Stimulated activated naive CD4-positive, alpha-beta T cell (primary cell): ENCODE measurements at regions not wholly inside any gene's neighbourhood (a gene's known extent, or its start where the extent isn't known, plus 50 kb on each side); places are given as distances from the start of the nearest gene placed in this dataset.

Experiments used
- DNase-seq, 6 experiments: peaks; one replicate each; lab custom pipeline; 2025; lab: John Stamatoyannopoulos, UW

GRCh38 chr12:30507576-30507975, 188.1 kb downstream of the IPO8 start:
- DNase-seq, result no peak

GRCh38 chr12:30506411-30506810, 189.3 kb downstream of the IPO8 start:
- DNase-seq, result no peak

GRCh38 chr12:30501718-30502117, 194.0 kb downstream of the IPO8 start:
- no peak for DNase-seq

GRCh38 chr12:30500532-30500931, 195.1 kb downstream of the IPO8 start:
- no peak for DNase-seq

- DNase-seq, result no peak
These were observed 210.3 kb downstream of the IPO8 start for GRCh38 chr12:30485230-30485890.

GRCh38 chr12:30484658-30485057, 211.0 kb downstream of the IPO8 start:
- DNase-seq, result no peak

GRCh38 chr12:30482650-30483049, 213.0 kb downstream of the IPO8 start:
- DNase-seq, result no peak

GRCh38 chr12:30473274-30473673, 222.4 kb downstream of the IPO8 start:
- DNase-seq, result no peak

GRCh38 chr12:30466093-30466585, 229.5 kb downstream of the IPO8 start:
- DNase-seq, result no peak

GRCh38 chr12:30463636-30464035, 232.0 kb downstream of the IPO8 start:
- no peak for DNase-seq

GRCh38 chr12:30462249-30462648, 233.4 kb downstream of the IPO8 start:
- DNase-seq, result no peak

- no peak for DNase-seq
These were observed 234.5 kb downstream of the IPO8 start for GRCh38 chr12:30461026-30461615.

- DNase-seq, result no peak
These were observed 237.2 kb downstream of the IPO8 start for GRCh38 chr12:30458453-30458852.

- DNase-seq, result no peak
These were observed 237.9 kb downstream of the IPO8 start for GRCh38 chr12:30457621-30458289.

- no peak for DNase-seq
These were observed 244.8 kb downstream of the IPO8 start for GRCh38 chr12:30450872-30451271.

GRCh38 chr12:30450226-30450625, 245.4 kb downstream of the IPO8 start:
- no peak for DNase-seq

- DNase-seq, result no peak
These were observed 247.6 kb downstream of the IPO8 start for GRCh38 chr12:30448038-30448437.

- DNase-seq, result no peak
These were observed 248.5 kb downstream of the IPO8 start for GRCh38 chr12:30447061-30447750.

GRCh38 chr12:30442461-30442860, 253.2 kb downstream of the IPO8 start:
- no peak for DNase-seq

- no peak for DNase-seq
These were observed 254.7 kb downstream of the IPO8 start for GRCh38 chr12:30440826-30441602.

GRCh38 chr12:30439201-30439600, 256.5 kb downstream of the IPO8 start:
- DNase-seq, result no peak

GRCh38 chr12:30438601-30439041, 257.0 kb downstream of the IPO8 start:
- DNase-seq, result no peak
